Globus pallidus (tissue), 1 donor: ENCODE measurements at regions not wholly inside any gene's neighbourhood (a gene's known extent, or its start where the extent isn't known, plus 50 kb on each side); places are given as distances from the start of the nearest gene placed in this dataset.
"Not testable (repeated sequence)": the region's sequence is repeated elsewhere in the genome, so short reads cannot be mapped to it uniquely, and the experiment has no call there.

Experiments
- DNase-seq: peaks from one replicate; pipeline ENCODE4 v3.0.0-alpha.2; 2015; ENCODE audit warnings: low spot score

DNA sequence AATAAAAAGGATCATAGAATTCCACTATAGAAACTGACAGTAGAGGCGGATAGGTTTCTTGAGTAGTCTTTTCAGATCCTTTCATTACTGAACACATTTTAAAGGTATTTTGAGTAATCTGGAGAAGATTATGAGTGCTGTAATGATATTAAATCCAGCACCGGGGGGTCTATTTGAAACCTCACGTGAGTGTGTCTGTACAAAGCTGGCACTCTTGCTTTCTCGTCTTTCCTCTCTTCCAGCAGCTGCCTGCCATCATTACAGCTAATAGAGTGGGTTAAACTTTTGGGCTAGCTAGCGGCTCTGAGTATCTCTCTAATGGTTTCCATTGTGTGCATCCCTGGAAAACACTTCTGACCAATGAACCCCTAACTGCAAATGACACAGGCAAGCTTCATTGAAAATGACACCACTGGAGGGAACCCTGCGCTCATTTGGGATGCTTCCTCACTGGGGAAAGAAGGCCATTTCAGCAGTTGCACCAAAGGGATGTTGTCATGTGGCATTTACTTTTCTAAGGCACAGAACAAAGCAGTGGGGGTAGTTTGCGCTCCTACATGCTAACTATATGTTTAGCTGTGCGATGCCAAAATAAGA, 101.0 kb downstream of the HRH4 start:
- DNase-seq, result no peak

DNA sequence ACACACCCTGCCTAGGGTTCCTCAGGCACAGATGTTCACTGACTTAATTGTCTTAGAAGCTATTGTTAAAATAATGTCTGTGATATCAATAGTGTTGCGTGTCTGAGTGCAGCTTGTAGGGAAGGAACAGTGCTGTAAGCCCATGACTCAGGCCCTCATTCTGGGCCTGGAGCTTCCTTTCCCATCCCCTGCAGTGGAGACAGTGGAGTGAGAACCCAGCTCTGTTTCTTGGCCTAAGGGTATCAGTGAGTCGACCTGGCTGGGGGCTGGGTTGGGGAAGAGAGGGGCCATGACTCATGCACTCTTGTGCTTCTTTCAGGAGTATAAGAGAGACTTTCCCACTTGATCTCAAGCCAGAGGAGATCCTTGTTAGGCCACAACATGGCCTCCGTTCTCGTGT, 106.8 kb downstream of the HRH4 start:
- no peak for DNase-seq

DNA sequence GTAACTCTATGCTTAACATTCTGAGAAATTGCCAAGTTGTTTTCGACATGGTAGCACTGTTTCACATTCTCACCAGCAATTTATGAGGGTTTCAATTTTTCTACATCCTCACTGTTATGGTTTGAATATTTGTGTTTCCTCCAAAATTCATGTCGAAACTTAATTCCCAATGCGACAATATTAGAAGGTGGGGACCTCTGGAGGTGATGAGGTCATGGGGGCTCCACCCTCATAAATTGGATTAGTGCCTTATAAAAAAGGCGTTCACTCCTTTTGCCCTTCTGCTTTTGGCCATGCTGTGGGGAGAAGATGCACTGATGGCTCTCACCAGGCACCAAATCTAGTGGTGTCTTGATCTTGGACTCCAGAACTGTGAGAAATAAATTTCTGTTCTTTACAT, 110.3 kb downstream of the HRH4 start:
- no peak for DNase-seq

DNA sequence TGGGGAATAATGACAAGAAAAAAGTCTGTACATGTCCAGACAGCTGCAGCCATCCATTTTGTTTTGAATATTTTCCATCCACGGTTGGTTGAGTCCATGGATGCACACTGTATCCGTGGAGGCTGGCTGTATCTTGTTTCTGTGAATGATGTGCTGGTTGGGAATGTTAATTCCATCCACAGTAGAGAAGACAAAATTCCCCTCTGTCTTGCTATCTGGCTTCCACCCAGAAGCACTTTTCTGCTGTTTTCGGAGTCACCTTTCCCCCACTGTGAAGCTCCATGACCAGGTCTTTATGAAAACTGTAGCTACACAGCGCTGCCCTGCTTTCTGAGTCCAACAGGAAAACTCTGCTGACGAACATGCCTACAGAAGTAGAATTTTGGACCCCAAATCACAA, 122.3 kb downstream of the HRH4 start:
- no peak for DNase-seq

DNA sequence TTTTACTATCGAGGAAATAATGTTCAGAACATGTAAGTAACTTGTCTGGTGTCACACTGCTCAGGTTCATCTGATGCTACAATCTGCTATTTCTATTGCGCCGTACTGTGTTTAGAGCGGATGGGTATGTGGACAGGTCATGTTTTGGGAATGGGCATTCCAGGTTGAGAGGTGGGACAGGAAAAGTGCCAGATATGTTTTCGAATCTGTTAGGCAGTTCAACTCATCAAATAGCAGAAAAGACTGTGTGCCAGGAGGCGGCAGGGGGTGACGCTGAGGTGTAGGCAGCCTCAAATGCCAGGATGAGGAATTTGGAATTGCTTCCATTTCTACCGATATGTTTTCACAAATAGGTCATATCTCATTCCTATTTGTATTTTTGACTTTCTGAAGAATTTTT, 123.8 kb downstream of the HRH4 start:
- no peak for DNase-seq

DNA sequence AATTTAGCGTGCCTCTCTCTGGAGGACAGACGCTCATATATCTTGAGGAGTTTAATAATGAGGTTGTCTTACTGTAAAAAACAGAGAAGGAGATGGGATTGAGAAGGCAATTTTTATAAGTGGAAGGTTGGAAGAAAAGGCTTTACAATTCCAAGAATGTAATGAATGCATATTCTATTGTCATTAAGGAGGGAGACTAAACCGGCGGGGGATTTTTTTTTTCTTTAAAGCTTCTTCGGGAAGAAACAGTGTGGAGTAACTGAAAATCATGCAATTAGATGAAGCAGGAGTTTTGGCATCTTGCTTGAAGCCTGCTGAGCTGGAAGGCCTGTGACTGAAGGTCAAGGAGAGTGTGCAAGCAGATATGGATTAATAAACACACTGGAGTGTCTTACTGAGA, 124.4 kb downstream of the HRH4 start:
- no peak for DNase-seq

DNA sequence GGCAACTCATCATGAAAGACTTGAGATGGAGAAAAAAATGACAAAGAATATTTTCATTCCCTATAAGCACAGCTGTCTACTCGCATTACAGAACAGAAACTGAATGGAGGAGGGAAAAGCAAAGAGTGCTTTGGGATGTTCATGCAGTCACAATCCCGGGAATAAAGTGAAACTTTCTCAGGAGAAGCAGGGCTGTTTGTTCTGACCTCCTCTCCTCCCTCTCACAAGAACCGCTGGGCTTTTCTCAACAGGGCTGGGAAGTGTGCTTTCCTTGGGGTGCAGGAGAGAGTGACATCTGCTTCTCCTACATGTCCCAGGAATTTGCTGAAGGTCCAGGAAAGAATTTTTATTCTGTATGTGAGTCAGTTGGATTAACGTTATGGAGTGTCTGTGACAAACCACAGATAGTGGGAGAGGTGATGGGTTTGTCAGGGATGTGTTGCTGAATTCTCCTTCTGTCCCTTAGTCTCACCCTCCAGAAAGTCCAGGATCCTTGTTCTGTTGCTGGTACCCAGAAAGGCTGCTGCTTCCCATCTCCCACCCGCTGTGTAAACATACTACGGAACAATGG, 125.6 kb downstream of the HRH4 start:
- DNase-seq, result no peak

DNA sequence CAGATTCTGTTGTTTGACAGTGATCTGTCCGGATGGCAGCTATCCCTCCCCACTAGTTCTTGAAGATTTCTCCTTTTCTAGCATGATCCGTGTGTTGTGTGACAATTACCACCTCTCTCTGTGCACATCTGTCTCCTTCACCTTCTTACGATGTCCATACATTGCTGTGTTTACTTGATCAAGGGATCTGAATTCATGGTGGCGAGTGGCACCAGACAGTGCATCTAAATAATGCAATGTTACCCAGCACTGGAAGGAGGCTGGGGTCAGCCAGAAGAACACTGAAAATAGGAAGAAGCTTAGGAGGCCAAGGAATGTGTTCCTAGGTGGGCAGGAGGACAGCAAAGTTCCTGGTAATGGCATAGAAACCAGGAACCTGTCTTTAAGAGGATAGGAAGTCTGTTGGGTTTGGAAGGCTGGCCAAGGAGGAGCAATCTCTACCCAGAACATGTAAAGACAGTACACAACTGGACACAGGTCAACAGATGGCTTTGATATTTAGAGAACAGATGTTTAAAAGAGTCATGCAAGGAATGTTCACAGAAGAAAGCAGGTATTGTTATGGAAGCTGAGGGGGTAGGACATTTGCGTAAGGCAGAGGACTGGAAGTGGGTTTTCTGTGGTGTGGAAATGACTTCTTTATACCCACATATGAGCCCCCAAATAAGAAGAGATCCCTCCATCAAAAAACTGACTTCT, 126.4 kb downstream of the HRH4 start:
- DNase-seq, result no peak

DNA sequence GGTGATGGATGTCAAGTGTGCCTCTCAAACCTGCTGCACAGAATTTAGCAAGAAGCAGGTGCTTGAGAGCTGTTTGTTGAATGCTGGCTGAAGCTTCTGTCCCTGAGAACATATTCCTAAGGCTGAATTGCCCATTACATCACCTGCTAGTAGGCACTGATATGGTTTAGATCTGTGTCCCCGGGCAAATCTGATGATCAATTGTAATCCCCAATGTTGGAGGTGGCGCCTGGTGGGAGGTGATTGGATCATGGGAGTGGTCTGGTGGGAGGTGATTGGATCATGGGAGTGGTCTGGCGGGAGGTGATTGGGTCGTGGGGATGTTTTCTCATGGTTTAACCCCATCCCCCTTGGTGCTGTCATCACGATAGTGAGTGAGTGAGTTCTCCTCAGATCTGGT, 128.0 kb downstream of the HRH4 start:
- DNase-seq, result no peak

DNA sequence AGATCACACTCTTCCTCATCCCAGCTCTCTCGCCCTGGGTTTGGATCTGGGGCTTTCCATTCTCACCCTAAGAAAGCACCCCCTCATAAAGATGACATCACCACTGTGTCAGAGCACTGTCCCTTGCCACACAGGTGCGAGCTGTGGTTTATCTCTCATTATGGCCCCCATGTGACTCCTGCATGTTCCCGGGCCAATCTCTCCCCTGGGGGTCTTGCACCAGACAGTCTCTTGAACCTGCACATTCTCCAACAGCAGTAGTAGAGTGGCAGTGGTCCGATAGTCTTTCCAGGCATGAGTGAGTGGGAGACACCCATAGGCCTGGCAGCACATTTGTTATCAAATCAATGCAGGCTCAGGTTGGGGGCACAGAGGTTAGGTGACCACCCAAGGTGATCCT, 130.5 kb downstream of the HRH4 start:
- DNase-seq, result no peak

DNA sequence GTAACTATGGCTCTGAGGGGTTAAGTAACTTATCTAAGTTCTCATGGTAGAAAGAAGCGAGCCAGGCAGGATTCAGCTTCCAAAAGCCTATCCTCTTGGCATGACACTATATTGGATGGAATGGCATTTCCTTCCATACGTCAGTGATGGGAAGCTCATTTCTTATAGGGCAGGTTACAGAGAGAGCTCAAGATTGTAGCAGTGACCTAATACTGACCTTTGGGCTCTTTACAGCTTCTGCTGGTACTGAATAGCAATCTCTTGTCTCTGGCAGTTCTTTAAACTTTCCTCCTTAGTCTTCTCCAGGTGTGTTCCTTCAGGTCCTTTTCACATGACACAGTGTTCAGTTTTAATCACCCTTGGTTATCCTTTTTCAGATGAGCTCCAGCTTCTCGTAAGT, 133.0 kb downstream of the HRH4 start:
- no peak for DNase-seq

DNA sequence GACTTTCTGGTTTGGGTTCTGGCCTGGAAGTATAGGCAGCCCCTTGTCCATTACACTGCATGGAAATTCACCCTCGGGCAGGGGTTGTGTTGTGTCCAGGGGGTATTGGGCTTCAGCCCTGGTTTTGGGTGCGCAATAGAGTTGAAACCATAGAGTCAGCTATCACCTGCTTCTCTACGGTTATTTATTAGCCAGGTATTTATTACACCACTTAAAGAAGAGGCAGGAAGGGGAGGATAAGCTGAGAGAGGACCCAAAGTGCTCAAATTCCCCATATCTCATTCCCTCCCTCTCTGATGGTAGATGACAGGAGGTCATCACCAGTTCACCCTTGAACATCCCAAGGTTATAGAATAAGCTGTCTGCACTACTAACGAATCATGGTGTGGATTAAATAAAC, 133.4 kb downstream of the HRH4 start:
- no peak for DNase-seq

DNA sequence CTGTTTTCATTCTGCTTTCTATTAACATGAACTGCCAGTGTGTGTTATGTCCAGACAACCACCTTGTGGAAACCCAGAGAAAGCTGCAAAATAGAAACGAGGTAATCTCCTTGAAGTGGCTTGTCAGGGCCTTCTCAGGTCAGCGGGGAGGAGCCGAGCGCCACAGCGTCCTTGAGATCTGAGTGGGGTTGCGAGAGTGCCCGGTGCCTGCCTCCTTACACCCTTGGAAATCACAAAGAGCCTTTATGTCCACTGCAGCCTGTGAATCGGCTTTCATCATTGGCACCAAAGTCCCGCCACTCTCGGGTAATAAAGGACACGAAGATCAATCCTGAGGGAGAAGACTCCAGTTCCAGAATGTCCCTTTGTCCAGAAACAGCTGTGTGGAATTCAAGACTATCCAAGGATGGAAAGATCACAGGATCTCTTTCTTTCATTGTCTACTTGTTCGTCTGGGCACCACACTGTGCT, 135.2 kb downstream of the HRH4 start:
- DNase-seq, result peak; percentile 30

DNA sequence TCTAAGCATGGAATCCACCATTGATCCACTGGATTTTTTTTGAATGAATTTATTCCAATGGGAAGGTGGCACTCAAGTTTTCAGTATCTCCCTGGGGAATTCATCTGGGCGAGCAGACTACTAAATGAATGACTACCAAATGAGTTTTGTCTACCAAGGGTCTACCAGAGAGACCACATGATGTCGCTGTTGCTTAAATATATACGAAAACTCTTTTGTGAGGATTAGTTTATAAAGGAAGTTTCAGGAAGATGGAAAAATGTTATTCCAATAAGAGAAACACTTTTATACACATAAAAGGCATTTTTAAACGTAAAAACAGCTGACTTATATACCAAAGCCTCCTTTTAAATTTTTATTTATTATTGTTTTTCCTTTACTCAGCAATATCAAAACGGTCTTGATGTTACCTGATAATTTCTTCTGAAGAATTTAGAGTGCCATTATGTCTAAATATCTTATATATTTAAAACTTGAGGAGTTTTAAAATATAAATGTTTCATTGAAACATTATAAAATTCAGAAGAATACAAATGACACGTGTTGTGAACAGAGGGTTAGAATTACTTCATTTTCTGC, 139.7 kb downstream of the HRH4 start:
- peak; percentile 63 for DNase-seq

DNA sequence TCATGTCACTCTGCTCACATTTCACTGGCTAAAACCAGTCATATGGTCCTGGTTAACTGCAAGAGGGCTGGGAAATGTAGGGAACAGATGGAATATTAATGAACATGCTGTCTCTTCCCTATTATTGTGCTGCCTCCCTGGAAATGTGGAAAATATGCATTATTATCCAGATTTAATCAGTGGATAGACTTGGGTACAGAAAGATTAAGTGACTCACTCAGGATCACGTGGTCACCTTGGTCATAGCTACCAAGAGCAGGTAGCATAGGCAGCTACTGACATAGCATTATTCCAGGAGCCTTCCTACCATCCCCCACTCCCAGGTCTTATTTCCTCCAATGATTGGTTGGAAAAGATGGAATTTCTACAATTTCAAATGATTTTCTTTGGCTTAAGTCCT, 141.1 kb downstream of the HRH4 start:
- no peak for DNase-seq

DNA sequence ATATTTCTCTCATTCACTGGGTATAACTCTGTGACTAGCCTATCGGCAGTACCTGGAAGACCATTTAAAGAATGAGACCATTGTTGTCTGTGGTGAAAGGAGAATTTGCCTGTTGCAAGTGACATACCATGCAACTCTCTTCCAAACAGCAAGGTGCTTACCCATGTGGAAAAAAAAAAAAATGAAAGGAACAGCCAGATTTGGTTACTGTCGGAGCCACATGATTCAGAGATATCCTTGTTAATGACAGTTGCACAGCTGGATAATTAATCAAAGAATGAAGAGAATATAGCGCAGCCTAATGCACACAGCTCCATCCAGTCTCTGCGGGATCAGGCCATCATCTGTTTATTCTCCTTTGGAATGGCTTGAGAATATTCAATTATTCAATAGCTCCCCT, 141.8 kb downstream of the HRH4 start:
- DNase-seq, result no peak

DNA sequence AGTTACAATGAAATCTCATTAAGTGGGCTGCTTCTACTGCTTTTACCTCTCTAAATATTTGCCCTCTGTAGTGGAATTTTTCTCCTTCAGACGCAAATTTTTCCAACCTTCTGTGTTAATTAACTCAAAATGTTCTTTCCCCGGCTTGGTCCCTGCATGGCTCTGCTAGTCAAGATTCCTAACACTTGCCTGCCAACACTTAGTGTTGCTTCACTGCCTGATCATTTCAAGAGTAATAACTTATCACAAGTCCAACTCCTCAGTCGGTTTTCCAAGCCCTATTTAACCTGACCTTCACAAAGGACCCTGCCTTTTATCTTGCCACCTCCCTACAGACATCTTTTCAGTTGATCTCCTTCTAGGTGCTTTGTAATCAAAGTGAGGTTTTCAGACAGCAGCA, 142.7 kb downstream of the HRH4 start:
- DNase-seq, result no peak

DNA sequence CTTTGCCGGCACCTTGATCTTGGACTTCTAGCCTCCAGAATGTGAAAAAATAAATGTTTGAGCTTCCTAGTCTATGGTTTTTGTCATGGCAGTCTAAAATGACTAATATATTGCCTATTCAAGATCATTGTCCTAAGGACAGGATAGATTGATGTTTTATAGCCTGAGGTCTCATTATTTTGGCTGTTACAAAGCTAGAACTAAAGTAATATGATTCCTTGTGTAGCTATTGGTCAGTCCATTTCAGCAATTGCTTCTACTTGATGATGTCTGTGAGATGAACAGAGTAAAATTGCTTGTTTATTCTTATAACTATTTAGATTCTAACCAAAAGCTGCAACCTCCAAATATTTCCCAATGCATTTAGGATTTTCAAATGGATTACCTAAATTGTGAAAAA, 145.0 kb downstream of the HRH4 start:
- no peak for DNase-seq

DNA sequence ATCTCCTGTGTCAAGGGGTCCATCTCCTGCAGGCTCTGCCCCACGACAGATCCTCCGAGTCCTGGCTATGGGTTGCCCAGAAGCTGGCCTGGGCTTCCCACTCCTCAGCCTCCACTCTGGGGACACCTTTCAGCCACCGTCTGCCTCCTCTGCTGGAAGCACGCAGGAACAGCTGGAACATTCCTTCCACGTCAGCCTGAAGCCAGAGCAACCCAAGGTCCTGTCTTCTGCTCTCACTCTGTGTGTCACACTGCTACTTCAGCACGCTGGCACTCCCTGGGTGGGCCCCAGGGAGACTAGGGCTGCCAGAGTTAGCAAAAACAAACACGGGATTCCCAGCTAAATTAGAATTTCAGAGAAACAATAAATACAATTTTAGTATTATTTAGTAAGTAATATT, 148.8 kb downstream of the HRH4 start:
- no peak for DNase-seq

DNA sequence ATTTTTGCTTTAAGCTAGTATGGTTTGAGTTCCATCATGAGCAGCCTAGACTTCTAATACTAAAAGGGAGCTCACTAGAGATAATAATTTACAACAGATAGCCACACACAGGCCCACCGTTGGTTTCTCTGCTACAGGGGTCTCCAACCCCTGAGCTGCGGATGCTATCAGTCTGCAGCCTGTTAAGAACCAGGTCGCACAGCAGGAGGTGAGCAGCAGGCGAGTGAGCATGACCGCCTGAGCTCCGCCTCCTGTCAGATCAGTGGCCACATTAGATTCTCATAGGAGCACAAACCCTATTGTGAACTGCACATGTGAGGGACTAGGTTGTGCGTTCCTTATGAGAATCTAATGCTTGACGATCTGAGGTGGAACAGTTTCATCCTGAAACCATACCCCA, 150.6 kb downstream of the HRH4 start:
- DNase-seq, result no peak

DNA sequence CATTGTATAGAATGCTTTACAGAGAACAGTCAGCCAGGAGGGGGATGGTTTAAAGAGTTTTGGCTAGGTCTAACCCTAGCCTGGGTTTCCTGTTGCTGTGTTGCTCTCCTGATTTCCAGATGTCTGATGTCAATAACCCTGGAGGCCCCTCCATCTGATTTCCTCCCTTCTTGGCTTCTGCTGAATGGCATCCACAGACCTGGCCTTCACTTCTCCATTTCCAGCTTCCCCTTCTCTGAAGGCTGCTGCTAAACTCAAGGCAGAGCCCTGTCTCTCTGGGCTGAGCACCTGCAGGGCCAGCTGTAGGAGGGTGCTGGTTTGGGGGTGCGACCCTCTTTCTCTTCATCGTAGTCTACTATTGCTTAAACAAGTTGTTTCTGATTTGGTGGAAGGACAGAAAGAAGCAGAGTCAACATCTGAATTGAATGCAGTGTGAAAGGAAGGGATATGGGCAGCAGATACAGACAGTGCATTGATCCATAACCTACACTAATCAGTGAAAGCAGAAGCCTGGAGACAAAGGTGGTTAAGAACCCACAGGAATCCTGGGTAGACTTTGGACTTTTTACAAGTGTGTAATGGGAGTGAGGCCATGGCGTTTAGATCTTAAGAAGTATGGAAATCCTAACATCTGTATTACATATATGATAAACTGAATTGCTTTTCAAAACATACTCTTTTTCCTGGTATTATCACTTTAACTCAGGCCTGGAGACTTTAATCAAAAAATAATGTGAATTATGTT, 153.6 kb downstream of the HRH4 start:
- DNase-seq, result no peak

DNA sequence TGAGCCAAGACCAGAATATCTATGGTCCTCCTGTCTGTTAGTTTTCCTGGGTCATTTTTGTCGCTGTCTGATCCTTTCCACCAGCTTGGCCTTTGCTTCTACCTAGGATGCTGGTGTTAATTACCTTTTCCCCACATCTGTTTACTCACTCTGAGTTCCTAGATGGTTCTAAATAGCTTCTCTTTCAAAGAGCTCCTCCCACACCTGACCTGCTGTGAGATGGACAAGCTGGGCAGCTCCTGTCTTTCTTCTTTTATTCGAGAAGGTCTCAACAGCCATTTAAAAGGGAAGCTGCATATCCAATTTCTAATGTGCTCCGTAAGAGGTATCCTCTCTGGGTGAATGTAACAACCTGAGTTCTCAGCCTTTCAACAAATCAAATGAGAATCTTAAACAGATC, 156.2 kb downstream of the HRH4 start:
- no peak for DNase-seq

DNA sequence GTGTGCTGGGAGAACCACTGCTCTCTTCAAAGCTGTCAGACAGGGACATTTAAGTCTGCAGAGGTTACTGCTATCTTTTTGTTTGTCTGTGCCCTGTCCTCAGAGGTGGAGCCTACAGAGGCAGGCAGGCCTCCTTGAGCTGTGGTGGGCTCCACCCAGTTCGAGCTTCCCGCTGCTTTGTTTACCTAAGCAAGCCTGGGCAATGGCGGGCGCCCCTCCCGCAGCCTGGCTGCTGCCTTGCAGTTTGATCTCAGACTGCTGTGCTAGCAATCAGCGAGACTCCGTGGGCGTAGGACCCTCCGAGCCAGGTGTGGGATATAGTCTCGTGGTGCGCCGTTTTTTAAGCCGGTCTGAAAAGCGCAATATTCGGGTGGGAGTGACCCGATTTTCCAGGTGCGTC, 164.0 kb downstream of the HRH4 start:
- DNase-seq, result not testable (repeated sequence)
